ENCODE measurements at regions not wholly inside any gene's neighbourhood (a gene's known extent, or its start where the extent isn't known, plus 50 kb on each side); places are given as distances from the start of the nearest gene placed in this dataset.

DNA sequence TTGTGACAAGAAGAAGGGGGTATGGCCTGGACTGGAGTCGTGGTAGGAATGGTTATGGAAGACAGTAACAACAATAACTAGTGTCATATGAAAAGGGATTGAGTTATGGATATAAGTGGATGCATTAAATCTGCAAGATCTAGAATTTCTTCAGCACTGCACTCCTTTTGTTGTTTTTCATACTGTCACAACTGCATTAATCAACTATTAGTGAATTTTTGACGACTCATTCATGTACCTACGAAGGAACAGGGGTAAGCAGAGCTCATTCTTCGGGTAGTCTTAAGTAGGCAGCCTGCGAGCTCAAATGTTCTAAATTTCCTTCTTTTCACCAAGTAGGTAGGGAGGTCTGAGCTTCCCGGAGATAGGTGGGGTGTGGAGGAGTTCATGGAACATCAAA, 109.7 kb upstream of the UPP2 start:
- TF ChIP-seq, protein P1, sequence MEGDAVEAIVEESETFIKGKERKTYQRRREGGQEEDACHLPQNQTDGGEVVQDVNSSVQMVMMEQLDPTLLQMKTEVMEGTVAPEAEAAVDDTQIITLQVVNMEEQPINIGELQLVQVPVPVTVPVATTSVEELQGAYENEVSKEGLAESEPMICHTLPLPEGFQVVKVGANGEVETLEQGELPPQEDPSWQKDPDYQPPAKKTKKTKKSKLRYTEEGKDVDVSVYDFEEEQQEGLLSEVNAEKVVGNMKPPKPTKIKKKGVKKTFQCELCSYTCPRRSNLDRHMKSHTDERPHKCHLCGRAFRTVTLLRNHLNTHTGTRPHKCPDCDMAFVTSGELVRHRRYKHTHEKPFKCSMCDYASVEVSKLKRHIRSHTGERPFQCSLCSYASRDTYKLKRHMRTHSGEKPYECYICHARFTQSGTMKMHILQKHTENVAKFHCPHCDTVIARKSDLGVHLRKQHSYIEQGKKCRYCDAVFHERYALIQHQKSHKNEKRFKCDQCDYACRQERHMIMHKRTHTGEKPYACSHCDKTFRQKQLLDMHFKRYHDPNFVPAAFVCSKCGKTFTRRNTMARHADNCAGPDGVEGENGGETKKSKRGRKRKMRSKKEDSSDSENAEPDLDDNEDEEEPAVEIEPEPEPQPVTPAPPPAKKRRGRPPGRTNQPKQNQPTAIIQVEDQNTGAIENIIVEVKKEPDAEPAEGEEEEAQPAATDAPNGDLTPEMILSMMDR (IDR thresholded peaks at IDR 0.05; ENCODE audit: extremely low read depth in 1 of 2, insufficient read depth in 1 of 2, low read depth in 1 of 2, low read length in 2 of 2): no peak
- TF ChIP-seq FOS (IDR thresholded peaks at IDR 0.05; ENCODE audit: borderline replicate concordance, insufficient read depth, low read length) (no peak), POLR2AphosphoS5 (IDR thresholded peaks at IDR 0.05; ENCODE audit: insufficient read depth, low read depth, low read length) (no peak), EZH2 (IDR thresholded peaks at IDR 0.05; ENCODE audit: borderline replicate concordance, low read depth, low read length, severe bottlenecking) (no peak), JUN (IDR thresholded peaks at IDR 0.05; ENCODE audit: borderline replicate concordance, insufficient read depth, insufficient read length, low read depth) (peak; percentile 17), POLR2A (IDR thresholded peaks at IDR 0.05; ENCODE audit: low read depth, low read length) (no peak)
- TF ChIP-seq, protein P2, sequence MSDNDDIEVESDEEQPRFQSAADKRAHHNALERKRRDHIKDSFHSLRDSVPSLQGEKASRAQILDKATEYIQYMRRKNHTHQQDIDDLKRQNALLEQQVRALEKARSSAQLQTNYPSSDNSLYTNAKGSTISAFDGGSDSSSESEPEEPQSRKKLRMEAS (IDR thresholded peaks at IDR 0.05; ENCODE audit: insufficient read depth, insufficient read length): no peak

All from endothelial cell of umbilical vein (primary cell).